HG03571 (cell line): ENCODE measurements at regions not wholly inside any gene's neighbourhood (a gene's known extent, or its start where the extent isn't known, plus 50 kb on each side); places are given as distances from the start of the nearest gene placed in this dataset.
"Not testable (repeated sequence)": the region's sequence is repeated elsewhere in the genome, so short reads cannot be mapped to it uniquely, and the experiment has no call there.

ENCODE experiments used
- ATAC-seq: cut with Tn5 transposase; IDR thresholded peaks from one replicate; pipeline ENCODE4 v1.9.1; 2021; ENCODE audit not compliant: unreplicated experiment

GRCh38 chrX:65888150-65888549, 151.7 kb downstream of the VSIG4 start:
- not testable (repeated sequence) for ATAC-seq

- ATAC-seq, result no peak
Measured at GRCh38 chrX:65883556-65883955, 156.3 kb downstream of the VSIG4 start.

GRCh38 chrX:65879977-65880799, 159.7 kb downstream of the VSIG4 start:
- ATAC-seq, result no peak

- no peak for ATAC-seq
Measured at GRCh38 chrX:65878456-65878855, 161.4 kb downstream of the VSIG4 start.

GRCh38 chrX:65877953-65878352, 161.9 kb downstream of the VSIG4 start:
- ATAC-seq, result no peak

GRCh38 chrX:65875614-65876013, 164.3 kb downstream of the VSIG4 start:
- ATAC-seq, result not testable (repeated sequence)

- ATAC-seq, result no peak
Measured at GRCh38 chrX:65874765-65875164, 165.1 kb downstream of the VSIG4 start.

- ATAC-seq, result no peak
Measured at GRCh38 chrX:65874110-65874509, 165.8 kb downstream of the VSIG4 start.

GRCh38 chrX:65873385-65873784, 166.5 kb downstream of the VSIG4 start:
- ATAC-seq, result no peak

GRCh38 chrX:65871671-65872311, 168.1 kb downstream of the VSIG4 start:
- no peak for ATAC-seq

GRCh38 chrX:65870544-65870943, 169.3 kb downstream of the VSIG4 start:
- ATAC-seq, result not testable (repeated sequence)

GRCh38 chrX:65866773-65867172, 173.1 kb downstream of the VSIG4 start:
- ATAC-seq, result no peak

- ATAC-seq, result peak; percentile 69
Measured at GRCh38 chrX:65866146-65866545, 173.7 kb downstream of the VSIG4 start.

- no peak for ATAC-seq
Measured at GRCh38 chrX:65862638-65863037, 177.2 kb downstream of the VSIG4 start.

- no peak for ATAC-seq
Measured at GRCh38 chrX:65859299-65859698, 180.6 kb downstream of the VSIG4 start.

- not testable (repeated sequence) for ATAC-seq
Measured at GRCh38 chrX:65854437-65854836, 185.4 kb downstream of the VSIG4 start.

GRCh38 chrX:65851306-65851705, 183.9 kb downstream of the MSN start:
- ATAC-seq, result not testable (repeated sequence)

GRCh38 chrX:65850821-65851220, 183.4 kb downstream of the MSN start:
- ATAC-seq, result not testable (repeated sequence)

GRCh38 chrX:65846974-65847373, 179.5 kb downstream of the MSN start:
- ATAC-seq, result no peak

- no peak for ATAC-seq
Measured at GRCh38 chrX:65841263-65841662, 173.8 kb downstream of the MSN start.

GRCh38 chrX:65838674-65839073, 171.2 kb downstream of the MSN start:
- ATAC-seq, result no peak

- ATAC-seq, result no peak
Measured at GRCh38 chrX:65837875-65838549, 170.6 kb downstream of the MSN start.
